ENCODE measurements at regions not wholly inside any gene's neighbourhood (a gene's known extent, or its start where the extent isn't known, plus 50 kb on each side); places are given as distances from the start of the nearest gene placed in this dataset.
"Not testable (repeated sequence)": the region's sequence is repeated elsewhere in the genome, so short reads cannot be mapped to it uniquely, and the experiment has no call there.

DNA sequence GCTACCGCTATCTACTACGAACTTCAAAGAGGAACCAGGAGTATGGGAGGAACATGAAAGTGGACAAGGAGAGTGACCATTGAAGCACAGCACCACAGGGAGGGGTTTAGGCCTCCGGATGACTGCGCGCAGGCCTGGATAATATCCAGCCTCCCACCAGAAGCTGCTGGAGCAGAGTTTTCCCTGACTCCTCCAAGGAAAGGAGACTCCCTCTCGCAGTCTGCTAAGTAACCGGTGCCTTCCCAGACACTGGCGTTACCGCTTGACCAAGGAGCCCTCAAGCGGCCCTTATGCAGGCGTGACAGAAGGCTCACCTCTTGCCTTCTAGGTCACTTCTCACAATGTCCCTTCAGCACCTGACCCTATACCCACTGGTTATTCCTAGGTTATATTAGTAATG, 64.2 kb upstream of the BTG3 start:
- not testable (repeated sequence) for DNase-seq

DNA sequence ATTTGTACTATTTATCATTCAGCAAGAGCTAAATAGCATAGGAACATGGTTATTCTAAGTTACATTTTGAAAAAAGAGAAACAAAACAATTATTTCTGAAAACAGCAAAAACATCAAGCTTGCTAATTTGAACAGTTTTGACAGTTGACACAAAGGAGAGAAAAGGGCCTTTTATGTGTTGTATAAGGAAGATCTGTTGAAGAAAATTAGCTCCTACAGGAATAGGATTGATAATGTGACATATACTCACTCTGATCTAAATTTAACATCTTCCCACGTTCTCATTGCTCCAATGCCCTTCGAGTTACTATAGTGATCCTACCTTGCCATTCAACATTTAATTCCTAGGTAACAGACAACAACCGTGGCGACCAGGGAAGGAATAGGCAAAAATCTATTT, 61.4 kb upstream of the BTG3 start:
- DNase-seq: no peak

DNA sequence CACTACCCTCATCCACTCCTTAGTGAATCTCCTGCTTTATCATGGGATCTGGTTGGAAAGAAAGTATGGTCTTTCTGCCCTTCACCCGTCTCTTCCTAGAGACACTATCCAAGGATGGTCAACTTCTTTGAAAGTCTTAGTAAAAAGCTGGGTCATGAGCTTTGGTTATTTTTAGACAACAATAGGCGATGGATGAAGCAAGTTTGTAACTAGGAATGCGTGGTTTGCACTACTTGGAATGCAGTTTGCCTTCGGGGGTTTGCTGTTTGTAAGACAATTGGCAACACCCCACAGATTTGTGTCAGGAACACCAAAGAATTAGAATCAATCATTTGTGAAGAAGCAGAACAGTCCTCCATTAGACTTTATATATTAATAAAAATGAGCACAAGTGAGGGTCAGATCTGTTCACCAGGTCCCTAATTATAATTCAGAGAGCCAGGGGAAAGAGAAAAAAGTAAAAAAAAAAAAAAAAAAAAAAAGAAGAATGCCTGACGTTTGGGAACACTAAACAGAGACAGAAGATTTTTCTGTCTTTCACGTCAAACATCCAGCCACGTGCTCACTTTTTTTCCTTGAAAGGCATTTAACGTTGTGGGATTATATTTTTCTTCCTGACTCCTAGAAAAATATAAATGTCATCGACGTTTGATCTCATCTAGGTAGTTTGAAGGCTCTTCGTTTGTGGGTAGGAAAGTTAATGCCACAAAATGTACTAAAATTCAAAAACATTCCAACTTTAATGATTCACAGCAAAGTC, 60.7 kb upstream of the BTG3 start:
- no peak for DNase-seq

DNA sequence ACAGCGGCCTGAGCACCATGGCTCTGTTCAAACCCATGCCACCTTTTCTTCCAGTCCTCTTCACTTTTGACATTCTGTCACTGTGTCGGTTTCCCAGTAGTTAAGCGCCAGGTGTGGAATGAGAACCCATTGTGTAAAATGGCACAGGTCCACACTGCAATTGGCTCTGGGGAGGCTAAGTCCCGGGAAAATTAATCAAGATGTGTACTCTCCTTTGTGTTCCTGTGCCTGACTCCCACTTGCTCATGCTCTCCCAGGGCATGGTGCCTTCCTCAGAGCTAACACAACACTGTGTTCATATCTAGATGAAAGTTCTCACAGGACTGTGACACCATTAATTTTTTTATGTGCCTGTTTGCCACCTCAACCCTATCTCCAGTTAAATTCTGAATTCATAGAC, 59.0 kb upstream of the BTG3 start:
- no peak for DNase-seq

DNA sequence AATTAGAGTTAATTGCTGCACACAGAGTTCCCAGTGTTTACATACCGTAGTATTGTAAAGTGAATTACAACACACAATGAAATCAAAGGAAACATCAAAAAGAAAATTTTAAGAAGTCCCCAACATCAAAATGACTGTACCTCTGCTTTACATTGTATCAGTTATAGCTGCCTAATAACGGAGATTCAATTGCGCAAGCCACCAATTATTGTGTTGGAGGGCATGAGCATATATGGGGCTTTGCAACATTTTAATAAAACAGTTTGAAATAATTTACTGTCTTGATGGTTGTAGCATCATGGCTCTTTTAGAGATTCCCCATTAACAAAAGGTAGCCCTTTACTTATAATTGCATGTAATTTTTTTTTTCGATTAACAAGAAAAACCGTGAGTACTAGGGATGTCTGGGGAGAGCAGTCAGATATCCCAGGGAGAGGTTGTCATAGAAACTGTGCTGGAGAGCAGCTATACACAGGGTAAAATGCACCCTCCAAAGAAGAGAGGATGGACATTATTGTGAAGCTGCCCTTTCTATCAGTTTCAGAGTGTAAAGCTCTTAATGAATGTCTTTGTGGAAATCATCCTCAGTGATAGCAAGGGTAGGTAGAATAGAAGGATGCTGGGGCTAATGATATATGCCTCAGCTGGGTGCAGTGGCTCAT, 55.9 kb upstream of the BTG3 start:
- DNase-seq: no peak

DNA sequence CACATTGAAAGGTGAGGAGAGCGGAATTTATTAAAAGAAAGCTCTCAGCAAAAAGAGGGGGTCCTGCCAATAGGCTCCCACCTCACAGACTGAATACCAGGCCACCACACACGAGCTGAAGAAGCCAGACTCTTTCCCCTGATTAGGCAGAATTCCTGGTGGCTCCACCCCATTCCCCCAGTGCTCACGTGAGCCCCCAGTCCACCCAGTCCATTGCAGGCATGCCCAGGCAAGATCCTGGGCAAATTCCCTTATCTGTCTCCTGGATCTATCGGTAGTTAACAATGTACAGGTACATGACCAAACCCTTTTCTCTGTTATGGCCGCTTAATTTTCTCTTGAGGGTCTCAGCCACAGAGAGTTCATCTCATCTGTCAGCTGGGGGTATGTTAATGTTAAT, 54.6 kb upstream of the BTG3 start:
- no peak for DNase-seq
